ENCODE measurements at regions not wholly inside any gene's neighbourhood (a gene's known extent, or its start where the extent isn't known, plus 50 kb on each side); places are given as distances from the start of the nearest gene placed in this dataset.

- TF ChIP-seq CTCF (IDR thresholded peaks at IDR 0.05; ENCODE audit: borderline replicate concordance, extremely low read depth, low read length, poor library complexity, severe bottlenecking) (no peak), EZH2 (IDR thresholded peaks at IDR 0.05; ENCODE audit: borderline replicate concordance, low read depth, low read length, severe bottlenecking) (no peak)
- no peak for ATAC-seq (ENCODE audit: insufficient read depth, low read depth)
- no peak overlapping the region for H2AFZ ChIP-seq (ENCODE audit: low read depth, low read length)
- no peaks in the 10 kb centered on the region for H3K9me3 ChIP-seq (ENCODE audit: insufficient read depth, low read length, severe bottlenecking)
- no peak overlapping the region for H3K4me3 ChIP-seq (ENCODE audit: low read depth in 1 of 2, low read length in 2 of 2)
- no peak overlapping the region for H3K4me2 ChIP-seq (ENCODE audit: insufficient read depth, low read length)
- no peaks in the 10 kb centered on the region for H3K36me3 ChIP-seq (ENCODE audit: insufficient read depth, low read length)
- no peak overlapping the region for H3K27ac ChIP-seq (ENCODE audit: low read length)
- no peaks in the 10 kb centered on the region for H4K20me1 ChIP-seq (ENCODE audit: insufficient read depth, low read length)
- H3K27me3 ChIP-seq (ENCODE audit: insufficient read depth, low read length, poor library complexity) = no peaks in the 10 kb centered on the region
- H3K79me2 ChIP-seq (ENCODE audit: insufficient read depth, low read length) = no peaks in the 10 kb centered on the region
- H3K9ac ChIP-seq (ENCODE audit: low read depth, low read length) = no peak overlapping the region
- DNase-seq = no peak
- H3K4me1 ChIP-seq (ENCODE audit: insufficient read depth, low read length) = no peaks in the 10 kb centered on the region
Measured at GRCh38 chr14:71235875-71236274, 328.6 kb downstream of the PCNX1 start.

- Histone ChIP-seq H3K79me2 (ENCODE audit: insufficient read depth, low read length) (no peaks in the 10 kb centered on the region), H3K9me3 (ENCODE audit: insufficient read depth, low read length, severe bottlenecking) (no peaks in the 10 kb centered on the region), H3K4me1 (ENCODE audit: insufficient read depth, low read length) (no peaks in the 10 kb centered on the region), H2AFZ (ENCODE audit: low read depth, low read length) (no peak overlapping the region), H3K27me3 (ENCODE audit: insufficient read depth, low read length, poor library complexity) (no peaks in the 10 kb centered on the region), H3K4me2 (ENCODE audit: insufficient read depth, low read length) (no peak overlapping the region), H3K4me3 (ENCODE audit: low read depth in 1 of 2, low read length in 2 of 2) (no peak overlapping the region), H3K36me3 (ENCODE audit: insufficient read depth, low read length) (no peaks in the 10 kb centered on the region), H4K20me1 (ENCODE audit: insufficient read depth, low read length) (no peaks in the 10 kb centered on the region), H3K27ac (ENCODE audit: low read length) (no peak overlapping the region), H3K9ac (ENCODE audit: low read depth, low read length) (no peak overlapping the region)
- TF ChIP-seq EZH2 (IDR thresholded peaks at IDR 0.05; ENCODE audit: borderline replicate concordance, low read depth, low read length, severe bottlenecking) = no peak
- no peak for TF ChIP-seq CTCF (IDR thresholded peaks at IDR 0.05; ENCODE audit: borderline replicate concordance, extremely low read depth, low read length, poor library complexity, severe bottlenecking)
- ATAC-seq (ENCODE audit: insufficient read depth, low read depth) (no peak), DNase-seq (no peak)
Measured at GRCh38 chr14:71236487-71236886, 329.2 kb downstream of the PCNX1 start.

GRCh38 chr14:71237556-71237955, 330.3 kb downstream of the PCNX1 start:
- H3K4me1 ChIP-seq (ENCODE audit: insufficient read depth, low read length) = no peaks in the 10 kb centered on the region
- no peak overlapping the region for H3K4me2 ChIP-seq (ENCODE audit: insufficient read depth, low read length)
- no peak for TF ChIP-seq CTCF (IDR thresholded peaks at IDR 0.05; ENCODE audit: borderline replicate concordance, extremely low read depth, low read length, poor library complexity, severe bottlenecking)
- no peak for TF ChIP-seq EZH2 (IDR thresholded peaks at IDR 0.05; ENCODE audit: borderline replicate concordance, low read depth, low read length, severe bottlenecking)
- H2AFZ ChIP-seq (ENCODE audit: low read depth, low read length) = no peak overlapping the region
- DNase-seq (no peak), ATAC-seq (ENCODE audit: insufficient read depth, low read depth) (no peak)
- H3K9me3 ChIP-seq (ENCODE audit: insufficient read depth, low read length, severe bottlenecking) = no peaks in the 10 kb centered on the region
- no peaks in the 10 kb centered on the region for H4K20me1 ChIP-seq (ENCODE audit: insufficient read depth, low read length)
- no peak overlapping the region for H3K4me3 ChIP-seq (ENCODE audit: low read depth in 1 of 2, low read length in 2 of 2)
- no peaks in the 10 kb centered on the region for H3K79me2 ChIP-seq (ENCODE audit: insufficient read depth, low read length)
- no peaks in the 10 kb centered on the region for H3K27me3 ChIP-seq (ENCODE audit: insufficient read depth, low read length, poor library complexity)
- no peak overlapping the region for H3K27ac ChIP-seq (ENCODE audit: low read length)
- no peaks in the 10 kb centered on the region for H3K36me3 ChIP-seq (ENCODE audit: insufficient read depth, low read length)
- H3K9ac ChIP-seq (ENCODE audit: low read depth, low read length) = no peak overlapping the region

GRCh38 chr14:71238835-71239234, 331.6 kb downstream of the PCNX1 start:
- no peaks in the 10 kb centered on the region for H3K27me3 ChIP-seq (ENCODE audit: insufficient read depth, low read length, poor library complexity)
- H3K9ac ChIP-seq (ENCODE audit: low read depth, low read length) = no peak overlapping the region
- H3K79me2 ChIP-seq (ENCODE audit: insufficient read depth, low read length) = no peaks in the 10 kb centered on the region
- ATAC-seq (ENCODE audit: insufficient read depth, low read depth) (no peak), DNase-seq (no peak)
- H3K27ac ChIP-seq (ENCODE audit: low read length) = no peak overlapping the region
- no peak overlapping the region for H2AFZ ChIP-seq (ENCODE audit: low read depth, low read length)
- no peaks in the 10 kb centered on the region for H4K20me1 ChIP-seq (ENCODE audit: insufficient read depth, low read length)
- no peaks in the 10 kb centered on the region for H3K36me3 ChIP-seq (ENCODE audit: insufficient read depth, low read length)
- H3K4me3 ChIP-seq (ENCODE audit: low read depth in 1 of 2, low read length in 2 of 2) = no peak overlapping the region
- H3K4me1 ChIP-seq (ENCODE audit: insufficient read depth, low read length) = no peaks in the 10 kb centered on the region
- no peaks in the 10 kb centered on the region for H3K9me3 ChIP-seq (ENCODE audit: insufficient read depth, low read length, severe bottlenecking)
- no peak overlapping the region for H3K4me2 ChIP-seq (ENCODE audit: insufficient read depth, low read length)
- TF ChIP-seq EZH2 (IDR thresholded peaks at IDR 0.05; ENCODE audit: borderline replicate concordance, low read depth, low read length, severe bottlenecking) = no peak
- no peak for TF ChIP-seq CTCF (IDR thresholded peaks at IDR 0.05; ENCODE audit: borderline replicate concordance, extremely low read depth, low read length, poor library complexity, severe bottlenecking)

Measured in DND-41 (cell line).